ENCODE measurements at regions not wholly inside any gene's neighbourhood (a gene's known extent, or its start where the extent isn't known, plus 50 kb on each side); places are given as distances from the start of the nearest gene placed in this dataset.
"Not testable (repeated sequence)": the region's sequence is repeated elsewhere in the genome, so short reads cannot be mapped to it uniquely, and the experiment has no call there.

DNA sequence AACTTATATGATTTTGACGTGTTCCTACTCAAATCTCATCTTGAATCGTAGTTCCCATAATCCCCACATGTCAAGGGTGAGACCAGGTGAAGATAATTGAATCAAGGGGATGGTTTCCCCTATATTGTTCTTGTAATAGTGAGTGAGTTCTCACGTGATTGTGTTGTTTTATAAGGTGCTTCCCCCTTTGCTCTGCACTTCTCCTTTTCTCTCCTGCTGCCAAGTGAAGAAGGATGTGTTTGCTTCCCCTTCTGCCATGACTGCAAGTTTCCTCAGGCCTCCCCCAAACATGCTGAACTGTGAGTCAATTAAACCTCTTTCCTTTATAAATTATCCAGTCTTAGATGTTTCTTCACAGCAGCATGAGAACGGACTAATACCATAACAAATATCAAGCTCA, 83.2 kb downstream of the MANEA start:
- DNase-seq (ENCODE audit: low spot score), result no peak

- DNase-seq (ENCODE audit: low spot score), result no peak
Observed at GRCh38 chr6:95670011-95670463, 92.7 kb downstream of the MANEA start.

GRCh38 chr6:95676011-95676628, 98.8 kb downstream of the MANEA start:
- no peak for DNase-seq (ENCODE audit: low spot score)

DNA sequence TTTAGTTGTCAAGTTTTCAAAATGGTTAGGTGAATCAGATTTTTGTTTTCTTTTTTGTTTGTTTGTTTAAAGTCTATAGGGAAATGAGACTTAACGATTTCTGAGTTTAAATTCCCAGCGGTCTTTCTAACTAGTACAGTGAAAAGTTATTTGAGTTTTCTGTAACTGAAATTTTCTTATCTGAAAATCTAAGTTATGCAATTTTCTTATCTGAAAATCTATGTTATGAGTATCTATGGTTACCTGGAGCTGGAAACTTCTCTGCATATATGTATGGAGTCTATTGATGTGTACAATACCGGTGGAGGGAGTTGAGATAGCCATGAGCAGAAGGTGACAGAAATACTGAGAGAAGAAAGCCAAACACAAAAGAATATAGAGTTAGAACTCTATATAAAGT, 102.6 kb downstream of the MANEA start:
- no peak for DNase-seq (ENCODE audit: low spot score)

- no peak for DNase-seq (ENCODE audit: low spot score)
Observed at GRCh38 chr6:95681736-95682135, 104.4 kb downstream of the MANEA start.

DNA sequence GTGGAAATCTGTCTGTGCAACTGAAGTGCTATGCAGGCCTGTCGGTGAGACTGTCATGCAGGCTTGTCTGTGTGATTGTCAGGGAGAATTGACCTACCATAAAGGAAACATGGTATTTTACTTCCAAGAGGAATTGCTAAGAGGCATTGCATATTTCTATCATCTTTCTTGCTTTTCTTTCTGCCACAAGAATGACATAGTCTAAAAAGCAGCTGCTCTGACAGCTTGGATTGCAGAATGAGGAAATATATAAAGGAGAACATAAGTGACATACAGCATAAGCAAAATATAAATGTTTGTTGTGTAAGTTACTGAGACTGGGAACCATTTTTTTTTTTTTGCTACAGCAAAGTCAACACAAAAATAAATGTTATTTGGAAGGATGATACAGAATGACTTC, 105.1 kb downstream of the MANEA start:
- DNase-seq (ENCODE audit: low spot score), result no peak

GRCh38 chr6:95685822-95686221, 108.5 kb downstream of the MANEA start:
- DNase-seq (ENCODE audit: low spot score), result no peak

GRCh38 chr6:95686272-95686671, 108.9 kb downstream of the MANEA start:
- no peak for DNase-seq (ENCODE audit: low spot score)

DNA sequence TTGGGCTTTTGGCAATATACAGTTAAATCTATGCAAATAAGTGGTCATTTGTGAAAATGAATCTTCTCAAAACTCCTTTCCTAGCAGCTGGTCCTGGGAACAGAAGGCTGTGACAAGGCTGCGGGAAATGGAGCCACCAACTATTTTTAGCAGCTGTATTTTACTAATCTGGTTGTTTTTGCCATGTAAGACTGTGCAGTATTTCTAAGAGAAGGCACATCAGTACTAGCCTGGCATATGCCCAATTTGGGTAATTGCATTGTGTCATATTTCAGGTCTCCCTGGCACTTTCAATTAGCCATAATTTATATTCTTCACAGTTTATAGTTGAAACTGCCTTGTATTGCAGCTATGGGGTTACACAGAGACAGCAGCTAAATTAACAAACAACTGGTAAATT, 109.6 kb downstream of the MANEA start:
- no peak for DNase-seq (ENCODE audit: low spot score)

DNA sequence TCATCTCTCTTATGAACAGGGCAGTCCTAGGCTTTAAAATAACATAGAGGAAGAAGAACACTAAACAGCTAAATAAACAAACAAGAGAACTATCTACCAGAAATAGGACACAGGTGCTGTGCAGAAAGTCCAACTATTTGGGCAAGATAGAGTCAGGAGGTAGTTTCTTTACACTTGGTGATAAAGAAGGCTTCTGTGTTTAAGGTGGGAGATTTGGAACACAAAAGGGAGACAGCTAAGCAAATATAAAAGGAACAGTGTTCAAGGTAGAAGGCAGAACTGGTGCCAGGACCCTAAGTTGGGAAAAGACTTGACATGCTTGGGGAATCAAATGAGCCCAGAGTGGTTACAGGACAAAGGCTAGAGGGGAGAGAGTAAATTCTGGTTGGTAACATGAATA, 110.5 kb downstream of the MANEA start:
- no peak for DNase-seq (ENCODE audit: low spot score)

DNA sequence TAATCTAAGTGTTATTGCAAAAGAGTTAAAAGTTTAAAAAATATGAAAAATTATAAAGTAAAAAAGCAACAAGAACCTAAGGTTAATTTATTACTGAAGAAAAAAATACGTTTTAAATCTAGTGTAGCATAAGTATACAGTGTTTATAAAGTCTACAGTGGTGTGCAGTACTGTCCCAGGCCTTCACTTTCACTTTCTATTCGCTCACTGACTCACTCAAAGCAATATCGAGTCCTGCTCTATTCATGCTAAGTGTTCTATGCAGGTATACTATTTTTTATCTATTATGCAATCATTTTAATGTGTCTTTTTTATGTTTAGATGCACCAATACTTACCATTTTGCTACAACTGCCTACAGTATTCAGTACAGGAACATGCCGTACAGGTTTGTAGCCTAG, 113.0 kb downstream of the MANEA start:
- DNase-seq (ENCODE audit: low spot score), result no peak

DNA sequence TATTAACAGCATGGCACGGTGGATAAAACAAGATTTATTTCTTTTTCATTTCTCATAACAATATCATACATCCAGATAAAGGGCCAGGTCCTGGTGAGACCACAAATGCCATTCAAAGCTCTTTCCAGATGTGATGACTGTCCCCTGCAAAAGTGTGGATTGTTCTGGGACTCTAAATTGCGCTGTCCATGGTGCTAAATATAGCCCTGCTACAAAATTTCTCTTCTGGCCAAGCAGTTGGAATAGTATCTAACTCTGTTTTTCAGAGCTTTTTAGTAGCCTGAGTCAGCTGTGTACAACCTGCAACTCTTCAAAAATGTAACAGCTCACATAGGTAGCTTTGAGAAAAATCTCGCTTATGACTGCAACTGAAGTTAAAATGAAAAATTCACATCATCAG, 115.8 kb downstream of the MANEA start:
- peak; percentile 2 for DNase-seq (ENCODE audit: low spot score)

DNA sequence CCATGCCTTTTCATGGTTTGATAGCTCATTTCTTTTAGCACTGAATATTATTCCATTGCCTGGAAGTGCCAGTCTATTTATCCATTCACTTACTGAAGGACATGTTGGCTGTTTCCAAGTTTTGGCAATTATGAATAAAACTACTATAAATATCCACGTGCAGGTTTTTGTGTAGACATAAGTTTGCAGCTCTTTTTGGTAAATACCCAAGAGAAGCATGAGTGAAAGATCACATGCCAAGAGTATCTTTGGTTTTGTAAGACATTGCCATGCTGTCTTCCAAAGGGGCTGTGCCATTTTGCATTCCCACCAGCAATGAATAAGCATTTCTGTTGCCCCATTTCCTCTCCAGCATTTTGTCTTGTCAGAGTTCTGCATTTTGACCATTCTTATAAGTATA, 120.9 kb downstream of the MANEA start:
- DNase-seq (ENCODE audit: low spot score), result no peak

DNA sequence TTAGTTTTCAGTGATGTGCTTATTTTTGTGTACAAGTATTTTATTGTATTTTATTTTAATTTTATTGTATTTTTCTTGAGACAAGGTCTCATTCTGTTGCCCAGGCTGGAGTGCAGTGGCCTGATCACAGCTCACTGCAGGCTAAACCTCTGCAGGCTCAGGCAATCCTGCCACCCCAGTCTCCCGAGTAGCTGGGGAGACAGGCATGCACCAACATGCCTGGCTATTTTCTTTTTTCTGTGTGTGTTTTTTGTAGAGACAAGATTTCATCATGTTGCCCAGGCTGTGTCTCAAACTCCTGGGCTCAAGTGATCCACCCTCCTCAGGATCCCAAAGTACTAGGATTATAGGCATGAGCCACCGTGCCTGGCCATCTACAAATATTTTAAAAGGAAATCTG, 146.3 kb downstream of the MANEA start:
- no peak for DNase-seq (ENCODE audit: low spot score)

DNA sequence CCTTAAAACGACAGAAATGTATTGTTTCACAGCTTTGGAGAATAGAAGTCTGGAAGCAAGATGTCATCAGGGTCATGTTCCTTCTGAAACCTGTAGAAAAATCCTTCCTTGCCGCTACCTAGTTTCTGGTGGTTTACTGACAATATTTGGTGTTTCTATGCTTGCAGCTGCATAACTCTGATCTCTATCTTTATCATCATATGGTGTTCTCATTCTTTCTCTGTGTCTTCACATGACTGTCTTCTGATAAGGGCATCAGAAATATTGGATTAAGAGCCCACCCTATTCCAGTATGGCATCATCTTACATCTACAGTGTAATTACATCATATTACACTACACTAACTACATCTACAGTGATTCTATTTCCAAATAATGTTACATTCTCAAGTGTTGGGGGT, 148.0 kb downstream of the MANEA start:
- DNase-seq (ENCODE audit: low spot score), result no peak

DNA sequence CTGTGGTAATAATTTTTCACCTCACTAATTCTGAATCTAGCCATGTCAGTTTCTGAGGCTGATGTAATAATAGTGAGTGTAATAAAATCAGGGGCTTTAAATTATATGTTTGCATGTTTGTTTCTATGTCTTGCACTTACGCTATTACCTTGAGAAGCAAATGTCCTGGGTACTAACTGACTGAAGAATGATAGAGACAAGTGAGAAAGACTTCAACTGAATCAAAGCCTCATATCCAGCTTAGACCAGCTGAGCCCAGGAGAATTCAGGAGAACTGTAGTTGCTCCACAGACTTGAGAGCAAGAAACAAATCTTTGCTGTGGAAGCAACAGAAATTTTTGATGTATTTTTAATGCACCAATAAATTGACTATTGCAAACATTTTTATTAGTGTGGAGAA, 162.8 kb downstream of the MANEA start:
- no peak for DNase-seq (ENCODE audit: low spot score)

GRCh38 chr6:95741045-95741444, 163.7 kb downstream of the MANEA start:
- no peak for DNase-seq (ENCODE audit: low spot score)

GRCh38 chr6:95742767-95743289, 165.5 kb downstream of the MANEA start:
- no peak for DNase-seq (ENCODE audit: low spot score)

DNA sequence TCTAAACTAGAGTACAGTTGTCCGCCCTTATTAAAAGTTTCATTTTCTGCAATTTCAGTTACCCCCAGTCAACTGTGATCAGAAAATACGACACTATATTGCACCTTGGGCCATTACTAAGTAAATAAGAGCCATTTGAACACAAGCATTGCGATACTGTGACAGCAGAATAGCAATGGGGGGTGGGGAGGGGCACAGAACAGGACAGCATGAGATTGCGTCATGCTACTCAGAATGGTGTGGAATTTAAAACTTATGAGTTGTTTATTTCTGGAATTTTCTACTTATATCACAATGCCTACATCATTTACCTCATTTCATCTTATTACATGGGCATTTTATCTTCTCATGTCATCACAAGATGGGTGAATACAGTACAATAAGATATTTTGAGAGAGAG, 166.3 kb downstream of the MANEA start:
- no peak for DNase-seq (ENCODE audit: low spot score)

- not testable (repeated sequence) for DNase-seq (ENCODE audit: low spot score)
Observed at GRCh38 chr6:95758236-95759069, 181.1 kb downstream of the MANEA start.

DNA sequence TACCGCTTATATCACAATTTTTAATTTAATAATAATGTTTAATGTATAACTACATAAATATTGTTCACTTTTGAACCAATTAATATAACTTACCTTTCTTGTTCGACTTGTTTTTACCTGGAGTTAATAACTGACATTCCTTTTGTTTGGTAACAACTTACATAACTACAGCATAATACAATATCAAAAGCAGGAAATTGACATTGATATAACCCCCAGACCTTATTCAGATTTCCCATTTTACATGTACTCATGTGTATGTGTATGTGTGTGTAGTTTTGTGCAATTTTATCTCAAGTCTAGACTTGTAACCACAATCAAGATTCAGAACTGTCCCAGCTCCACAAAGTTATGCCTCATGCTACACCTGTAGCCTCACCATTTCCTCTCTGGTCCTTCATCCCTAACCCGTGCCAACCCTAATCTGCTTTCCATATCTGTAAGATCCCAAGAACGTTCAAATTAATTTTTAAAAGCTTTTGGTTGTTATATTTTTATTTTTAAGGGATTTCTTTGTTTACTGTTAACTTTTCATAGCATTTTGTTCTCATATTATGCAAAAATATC, 190.6 kb downstream of the MANEA start:
- no peak for DNase-seq (ENCODE audit: low spot score)

DNA sequence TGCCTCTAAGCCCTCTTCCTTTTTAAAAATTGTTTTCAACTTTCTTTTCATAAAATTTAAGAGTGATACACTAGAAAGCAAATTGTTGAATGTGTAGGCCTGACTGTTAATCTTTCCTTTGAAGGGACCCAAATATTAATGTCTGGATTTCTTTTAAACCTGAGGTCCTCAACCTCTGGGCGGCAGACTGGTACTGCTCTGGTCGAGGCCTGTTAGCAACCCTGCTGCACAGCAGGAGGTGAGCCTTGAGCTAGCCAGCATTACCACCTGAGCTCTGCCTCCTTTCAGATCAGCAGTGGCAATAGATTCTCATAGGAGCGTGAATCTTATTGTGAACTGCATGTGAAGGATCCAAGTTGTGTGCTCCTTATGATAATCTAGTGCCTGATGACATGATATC, 191.2 kb downstream of the MANEA start:
- no peak for DNase-seq (ENCODE audit: low spot score)

- DNase-seq (ENCODE audit: low spot score), result no peak
Observed at GRCh38 chr6:95777338-95777737, 200.0 kb downstream of the MANEA start.
